Hypothalamus (tissue), 51 donors: ENCODE measurements at regions not wholly inside any gene's neighbourhood (a gene's known extent, or its start where the extent isn't known, plus 50 kb on each side); places are given as distances from the start of the nearest gene placed in this dataset.

Experiments
- DNase-seq, 51 donors: peaks; one replicate each; lab custom pipeline; 2025; lab: John Stamatoyannopoulos, UW

DNA sequence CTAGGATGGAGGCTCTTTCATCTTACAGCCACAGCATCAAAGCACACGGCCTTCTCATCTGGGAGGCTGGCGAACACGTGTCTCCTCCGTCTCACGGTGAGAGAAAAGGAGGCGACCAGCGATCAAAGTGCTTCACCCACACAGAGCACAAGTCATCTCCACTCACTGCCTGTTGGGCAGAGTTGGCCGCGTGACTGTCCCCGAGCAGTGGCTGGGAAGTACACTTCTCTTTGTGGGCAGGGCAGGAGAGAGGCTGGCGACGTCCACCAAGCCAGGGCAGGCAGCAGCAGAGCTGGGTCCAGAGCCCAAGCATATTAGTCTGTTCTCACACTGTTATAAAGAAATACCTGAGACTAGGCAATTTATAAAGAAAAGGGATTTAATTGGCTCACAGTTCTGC lies 64.1 kb upstream of the FOXC1 start:
- no peak for DNase-seq

DNA sequence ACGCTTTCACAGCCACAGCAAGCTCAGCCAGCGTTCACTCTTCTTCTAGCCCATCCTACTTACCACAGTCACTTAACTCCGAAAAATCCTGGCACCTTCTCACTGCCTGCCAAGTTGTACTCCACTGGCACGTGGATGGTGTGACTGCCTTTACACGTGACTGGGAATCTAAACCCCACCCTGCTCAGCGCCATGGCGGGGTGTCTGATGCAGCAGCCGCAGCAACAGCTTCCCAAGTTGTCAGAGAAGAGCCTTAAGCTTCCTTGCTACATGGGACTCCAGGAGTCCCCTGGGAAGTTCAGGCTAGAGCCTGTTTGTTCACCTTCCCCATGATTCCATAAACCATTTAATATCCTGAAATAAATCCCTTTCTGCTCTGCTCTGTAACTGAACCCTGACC lies 61.9 kb upstream of the FOXC1 start:
- DNase-seq = no peak

DNA sequence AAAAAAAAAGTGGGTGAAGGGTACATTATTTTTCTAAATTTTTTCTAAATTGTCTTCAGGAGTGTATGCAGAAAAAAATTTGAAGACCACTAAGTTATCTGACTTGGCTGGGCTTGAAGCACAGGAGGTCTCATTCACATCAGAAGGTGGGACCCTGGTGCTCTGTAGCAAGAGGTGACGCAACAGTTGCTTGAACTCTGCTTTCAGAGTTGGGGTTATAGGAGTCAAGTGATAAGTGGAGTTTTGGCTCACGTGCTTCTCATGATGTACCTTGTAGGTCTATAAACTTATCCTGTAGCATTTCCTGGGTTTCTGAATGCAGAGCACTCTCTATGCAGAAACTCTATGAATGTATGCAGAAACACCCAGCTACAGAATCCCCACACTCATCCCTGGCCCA lies 58.5 kb upstream of the FOXC1 start:
- no peak for DNase-seq

DNA sequence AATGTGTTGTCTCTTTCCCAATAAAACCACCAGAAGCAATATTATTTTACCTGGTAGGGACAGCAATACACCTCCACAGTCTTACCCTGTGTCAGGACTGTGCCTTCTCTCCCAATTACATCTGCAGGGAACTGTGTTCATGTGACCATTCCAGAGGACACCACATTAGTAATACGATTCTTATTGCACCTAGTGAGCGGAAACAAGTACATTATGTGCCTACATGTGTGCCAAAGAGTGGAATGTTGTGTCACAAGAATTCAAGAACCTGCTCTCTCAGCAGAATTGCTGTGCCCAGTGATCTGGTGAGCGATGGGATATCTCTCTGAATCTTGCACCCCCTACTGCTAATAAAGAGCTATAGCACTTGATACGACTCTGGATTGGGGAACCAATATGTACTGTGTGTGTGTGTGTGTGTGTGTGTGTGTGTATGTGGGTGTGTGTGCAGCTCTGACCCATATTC lies 57.4 kb upstream of the FOXC1 start:
- peak in 1 of 51 donors; percentile 26 for DNase-seq

DNA sequence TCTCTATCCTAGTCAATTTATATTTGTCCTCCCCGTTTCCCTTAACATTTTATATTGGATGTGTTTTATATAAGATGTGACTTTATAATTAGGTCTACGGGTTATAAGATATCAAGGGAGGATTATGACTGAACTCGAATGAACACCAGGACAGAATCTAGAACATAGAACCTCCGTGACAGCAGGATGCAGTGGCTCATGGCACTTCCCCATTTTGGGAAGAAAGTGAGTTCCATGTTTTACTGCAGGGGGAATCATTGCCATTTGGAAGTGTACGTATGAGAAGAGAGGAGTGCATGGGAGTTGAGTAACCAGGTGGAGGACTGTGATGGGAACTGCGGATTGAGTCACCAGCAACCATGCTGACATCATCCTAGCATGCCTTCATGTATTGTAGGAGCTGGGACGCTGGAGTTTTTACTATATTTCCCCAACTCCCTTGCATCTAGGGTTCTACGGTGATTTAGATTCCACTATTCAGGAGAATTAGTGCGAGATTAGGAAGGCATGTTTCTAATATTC lies 56.1 kb upstream of the FOXC1 start:
- DNase-seq = no peak

DNA sequence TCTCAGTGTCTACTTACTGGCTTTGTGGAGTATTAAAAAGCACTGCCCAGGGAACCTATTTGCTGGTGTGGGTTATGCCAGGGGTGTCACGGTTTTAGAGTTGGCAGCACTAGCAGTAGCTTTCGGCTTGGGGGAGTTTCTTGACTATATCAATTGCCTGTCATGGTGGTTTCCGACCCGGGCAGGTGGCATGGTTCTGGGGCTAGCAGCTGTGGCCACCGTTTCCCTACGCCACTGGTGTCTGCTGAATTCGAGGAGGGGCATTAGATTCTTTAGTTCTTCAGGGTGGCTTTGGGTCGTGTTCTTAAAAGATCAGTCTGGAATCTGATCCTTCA lies 55.6 kb upstream of the FOXC1 start:
- no peak for DNase-seq

DNA sequence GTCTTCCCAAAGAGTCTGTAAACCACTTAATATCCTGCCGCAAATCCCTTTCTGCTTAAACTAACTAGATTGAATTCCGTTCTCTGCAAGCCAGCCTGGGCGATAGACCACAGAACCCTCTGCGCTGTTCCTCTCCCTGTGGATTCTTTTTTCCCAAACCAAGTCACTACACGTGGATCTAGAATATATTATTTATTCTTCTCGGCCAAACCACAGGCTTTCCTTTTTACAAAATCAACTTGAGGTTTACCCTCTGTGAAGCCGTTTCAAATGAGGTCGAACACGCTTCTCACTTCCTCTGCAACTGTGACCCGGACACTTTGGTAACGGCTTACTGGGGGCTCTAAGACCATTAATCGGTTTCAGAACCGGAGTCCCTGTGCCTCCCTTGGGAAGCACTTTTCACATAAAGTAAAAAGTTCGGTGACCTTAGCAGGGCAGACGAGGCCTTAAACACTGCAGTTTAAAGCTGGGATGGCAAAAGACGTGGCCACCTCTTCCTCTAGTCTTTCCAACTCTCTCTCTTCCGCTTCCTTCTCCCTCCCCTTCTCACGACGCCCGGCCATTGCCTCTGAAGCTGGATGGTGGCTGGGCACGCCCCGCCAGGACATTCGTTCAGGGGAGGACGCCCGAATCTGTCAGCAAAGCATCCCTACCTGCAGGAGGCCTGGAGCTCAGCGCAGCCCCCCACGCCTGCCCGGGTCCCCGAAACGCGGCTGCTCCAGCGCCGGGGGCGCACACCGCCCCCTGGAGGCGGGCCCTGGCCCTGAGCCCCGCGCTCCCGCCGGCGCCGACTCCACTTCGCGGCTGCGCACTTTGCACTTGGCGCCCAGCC lies 55.0 kb upstream of the FOXC1 start:
- DNase-seq = peak in 49 of 51 donors; percentile 9 to 88 (median 63)

DNA sequence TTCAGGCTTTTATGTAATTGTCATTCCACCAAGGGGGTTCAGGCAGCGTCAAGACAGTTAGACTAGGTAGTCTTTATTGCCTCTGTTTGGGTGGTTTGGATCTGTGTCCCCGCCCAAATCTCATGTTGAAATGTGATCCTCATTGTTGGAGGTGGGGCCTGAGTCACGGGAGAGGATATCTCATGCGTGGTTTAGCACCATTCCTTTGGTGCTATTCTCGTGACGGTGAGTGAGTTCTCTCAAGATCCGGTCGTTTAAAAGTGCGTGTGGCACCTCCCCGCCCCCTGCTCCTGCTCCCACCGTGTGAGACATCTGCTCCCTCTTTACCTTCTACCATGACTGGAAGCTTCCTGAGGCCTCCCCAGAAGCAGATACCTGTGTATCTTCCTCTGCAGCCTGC lies 51.3 kb upstream of the FOXC1 start:
- no peak for DNase-seq
